NCI-H1417 (cell line): ENCODE measurements at regions not wholly inside any gene's neighbourhood (a gene's known extent, or its start where the extent isn't known, plus 50 kb on each side); places are given as distances from the start of the nearest gene placed in this dataset.

Experiments
- DNase-seq, 3 experiments: peaks; one replicate each; lab custom pipeline; 2025; lab: John Stamatoyannopoulos, UW

- DNase-seq = no peak
These were observed 93.9 kb upstream of the PRMT6 start for GRCh38 chr1:106962591-106962990.

- DNase-seq = no peak
These were observed 92.0 kb upstream of the PRMT6 start for GRCh38 chr1:106964495-106964894.

- DNase-seq = no peak
These were observed 87.8 kb upstream of the PRMT6 start for GRCh38 chr1:106968644-106969043.

GRCh38 chr1:106969731-106970130 lies 86.7 kb upstream of the PRMT6 start:
- DNase-seq = peak in 1 of 3 experiments; percentile 15

GRCh38 chr1:106972074-106972473 lies 84.4 kb upstream of the PRMT6 start:
- DNase-seq = no peak

- no peak for DNase-seq
These were observed 80.5 kb upstream of the PRMT6 start for GRCh38 chr1:106975944-106976343.

- no peak for DNase-seq
These were observed 77.8 kb upstream of the PRMT6 start for GRCh38 chr1:106978477-106979322.

GRCh38 chr1:106979371-106979770 lies 77.1 kb upstream of the PRMT6 start:
- no peak for DNase-seq

- no peak for DNase-seq
These were observed 76.4 kb upstream of the PRMT6 start for GRCh38 chr1:106980121-106980520.

- no peak for DNase-seq
These were observed 71.7 kb upstream of the PRMT6 start for GRCh38 chr1:106984801-106985200.

GRCh38 chr1:106986603-106987002 lies 69.9 kb upstream of the PRMT6 start:
- peak in 1 of 3 experiments; percentile 0 for DNase-seq

- no peak for DNase-seq
These were observed 60.5 kb upstream of the PRMT6 start for GRCh38 chr1:106995970-106996369.

GRCh38 chr1:106998431-106999002 lies 58.0 kb upstream of the PRMT6 start:
- no peak for DNase-seq

- no peak for DNase-seq
These were observed 55.6 kb upstream of the PRMT6 start for GRCh38 chr1:107000902-107001301.

- DNase-seq = no peak
These were observed 52.5 kb upstream of the PRMT6 start for GRCh38 chr1:107003972-107004371.

GRCh38 chr1:107004421-107004820 lies 52.1 kb upstream of the PRMT6 start:
- no peak for DNase-seq
